NCI-H1417 (cell line): ENCODE measurements at regions not wholly inside any gene's neighbourhood (a gene's known extent, or its start where the extent isn't known, plus 50 kb on each side); places are given as distances from the start of the nearest gene placed in this dataset.

Experiments used
- DNase-seq, 3 experiments: peaks; one replicate each; lab custom pipeline; 2025; lab: John Stamatoyannopoulos, UW

- DNase-seq: no peak
Observed at GRCh38 chr10:43872644-43873043, 224.0 kb upstream of the ZNF32 start.

- DNase-seq: no peak
Observed at GRCh38 chr10:43871545-43871944, 222.9 kb upstream of the ZNF32 start.

DNA sequence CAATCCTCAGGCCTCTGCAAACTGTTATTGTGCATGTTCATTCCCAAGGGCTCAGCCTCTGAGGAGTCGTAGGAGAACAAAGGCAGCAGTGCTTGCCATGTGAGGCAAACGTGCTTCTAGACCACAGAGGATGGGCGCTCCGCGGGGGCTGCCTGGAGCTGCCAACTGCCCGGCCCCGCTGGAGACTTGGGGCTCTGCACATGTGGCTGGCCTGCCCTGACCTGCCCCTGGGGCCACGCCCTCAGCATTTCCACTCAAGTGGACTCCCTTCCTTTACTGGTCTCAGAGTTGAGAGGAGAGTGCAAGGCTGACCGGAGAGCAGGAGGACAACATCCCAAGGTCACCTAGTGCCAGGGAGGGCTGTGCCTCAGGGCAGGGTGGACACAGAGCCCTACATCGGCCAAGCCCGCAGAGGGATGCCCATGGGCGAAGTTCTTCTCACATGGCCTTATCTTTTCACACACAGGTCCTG, 222.3 kb upstream of the ZNF32 start:
- DNase-seq: no peak

GRCh38 chr10:43869669-43870322, 221.1 kb upstream of the ZNF32 start:
- DNase-seq: no peak

GRCh38 chr10:43868952-43869351, 220.3 kb upstream of the ZNF32 start:
- DNase-seq: no peak

GRCh38 chr10:43867667-43868565, 219.2 kb upstream of the ZNF32 start:
- DNase-seq: no peak

- DNase-seq: no peak
Observed at GRCh38 chr10:43867113-43867512, 218.4 kb upstream of the ZNF32 start.

DNA sequence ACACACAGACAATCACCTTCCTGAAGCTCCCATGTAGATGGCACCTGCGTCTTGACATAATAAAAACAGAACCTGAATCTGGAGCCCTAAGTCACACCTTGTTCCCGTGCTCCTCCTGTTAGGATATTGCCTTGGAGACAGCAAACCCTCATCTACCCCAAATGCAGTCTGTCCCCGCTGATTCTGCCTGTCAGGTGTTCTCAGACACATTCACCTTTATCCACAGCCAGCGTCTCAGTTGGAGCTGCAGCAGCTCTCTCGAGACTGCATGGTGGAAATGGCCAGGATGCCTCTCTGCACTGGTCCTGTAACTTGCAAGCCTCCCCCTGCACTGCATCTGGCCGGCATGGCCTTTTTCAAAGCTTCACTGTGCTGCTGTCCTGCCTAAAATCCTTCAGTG, 218.0 kb upstream of the ZNF32 start:
- no peak for DNase-seq

DNA sequence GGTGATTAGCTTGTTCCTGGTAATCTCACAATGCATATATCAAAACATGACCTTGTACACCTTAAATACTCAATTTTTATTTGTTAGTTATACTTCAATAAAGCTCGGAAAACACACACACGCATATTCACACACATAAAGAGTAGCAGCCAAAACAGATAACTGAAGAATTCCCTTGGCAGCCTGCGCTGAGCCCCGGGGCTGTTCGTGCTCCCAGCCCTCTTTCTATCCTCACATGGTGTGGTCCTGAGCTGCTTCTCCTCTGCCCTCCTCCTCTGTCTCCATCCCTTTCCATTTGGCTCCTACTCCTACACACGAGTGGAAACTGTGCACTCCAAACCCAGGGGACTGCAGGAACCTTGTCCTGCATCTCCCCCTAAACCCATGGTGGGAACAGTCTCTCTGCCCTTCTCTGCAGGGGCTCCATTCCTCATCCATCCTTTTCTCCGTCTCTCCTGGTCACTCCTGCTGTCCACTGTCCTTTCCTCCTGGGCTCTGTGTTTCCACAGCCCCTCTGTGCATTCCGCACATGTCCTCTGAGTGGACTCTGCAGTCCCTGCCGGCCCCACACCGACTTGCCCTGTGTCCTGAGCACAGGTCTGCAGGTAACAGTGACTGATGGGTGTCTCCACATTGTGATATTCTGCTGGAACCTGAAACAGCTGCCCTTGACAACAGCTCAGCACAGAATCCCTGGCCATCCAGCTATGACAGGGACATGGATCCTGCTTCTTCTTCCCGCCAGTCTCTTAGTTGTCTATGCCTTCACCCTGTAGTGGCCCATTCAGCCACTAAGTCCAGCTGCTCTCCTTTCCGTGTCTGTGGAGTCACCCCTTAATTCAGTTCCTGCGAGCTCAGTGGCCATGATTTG, 216.8 kb upstream of the ZNF32 start:
- no peak for DNase-seq

GRCh38 chr10:43864656-43865055, 216.0 kb upstream of the ZNF32 start:
- no peak for DNase-seq

- DNase-seq: no peak
Observed at GRCh38 chr10:43863859-43864591, 215.3 kb upstream of the ZNF32 start.

DNA sequence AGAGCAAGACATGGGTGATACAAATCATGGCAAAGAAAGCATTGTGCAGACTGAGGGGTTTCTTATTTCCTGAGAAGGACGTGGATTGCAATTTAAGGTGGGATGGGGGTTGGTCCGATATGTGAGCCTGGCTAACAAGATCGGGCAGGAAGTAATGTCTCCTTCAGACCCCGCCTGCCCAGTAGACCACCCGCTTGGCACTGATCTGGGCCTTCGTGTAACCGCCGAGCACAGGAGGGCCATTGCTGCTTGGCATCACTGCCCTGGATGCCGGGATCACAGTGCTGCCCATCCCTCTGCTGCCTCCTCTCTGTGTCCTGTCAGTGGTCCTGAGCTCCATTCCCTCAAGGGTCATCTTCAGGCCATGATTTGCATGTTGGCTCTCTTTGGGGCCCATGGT, 214.6 kb upstream of the ZNF32 start:
- DNase-seq: no peak

GRCh38 chr10:43862756-43863155, 214.1 kb upstream of the ZNF32 start:
- no peak for DNase-seq

- DNase-seq: no peak
Observed at GRCh38 chr10:43861966-43862751, 213.5 kb upstream of the ZNF32 start.

DNA sequence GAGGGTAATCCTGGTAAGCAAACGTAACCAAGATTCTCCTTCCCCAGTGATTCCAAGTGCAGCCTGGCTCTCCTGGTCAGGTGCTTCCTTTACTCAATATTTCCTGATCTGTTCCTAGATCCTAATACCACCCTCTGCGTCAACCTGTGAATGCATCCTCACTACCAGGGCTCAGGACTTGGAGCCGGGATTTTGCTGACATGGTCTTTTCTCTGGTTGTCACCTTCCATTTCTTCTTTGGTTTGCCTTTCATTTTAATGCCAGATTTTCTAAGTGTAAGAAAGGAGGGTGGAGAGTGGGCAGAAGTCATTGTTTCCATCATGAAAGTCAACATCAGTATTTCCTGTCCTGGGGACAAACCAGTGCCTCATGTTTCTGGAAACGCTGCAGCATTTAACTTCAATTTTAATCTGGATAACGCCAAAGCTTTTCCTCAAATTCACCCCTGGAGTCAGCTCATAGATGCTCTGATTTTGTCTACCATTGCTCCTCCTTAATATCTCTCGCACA, 210.4 kb upstream of the ZNF32 start:
- no peak for DNase-seq

DNA sequence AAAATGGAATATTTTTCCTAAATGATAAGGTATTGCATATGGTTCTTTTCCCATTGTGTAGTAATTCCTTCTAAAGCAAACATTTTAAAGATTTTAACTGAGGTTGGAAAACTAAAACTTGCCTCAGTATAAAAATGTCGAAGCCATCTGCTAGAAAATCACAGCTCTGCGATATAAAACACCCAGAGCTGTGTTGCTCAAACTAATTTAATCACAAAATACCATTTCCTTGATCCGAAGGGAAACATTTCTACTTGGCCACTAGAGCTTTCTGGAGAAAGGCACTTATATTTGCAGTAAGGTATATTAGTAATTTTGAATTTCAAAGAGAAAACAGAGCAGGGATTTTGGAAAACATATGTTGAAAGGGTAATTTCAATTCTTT, 209.2 kb upstream of the ZNF32 start:
- no peak for DNase-seq

GRCh38 chr10:43857206-43857930, 208.7 kb upstream of the ZNF32 start:
- no peak for DNase-seq

- no peak for DNase-seq
Observed at GRCh38 chr10:43856299-43856698, 207.6 kb upstream of the ZNF32 start.

DNA sequence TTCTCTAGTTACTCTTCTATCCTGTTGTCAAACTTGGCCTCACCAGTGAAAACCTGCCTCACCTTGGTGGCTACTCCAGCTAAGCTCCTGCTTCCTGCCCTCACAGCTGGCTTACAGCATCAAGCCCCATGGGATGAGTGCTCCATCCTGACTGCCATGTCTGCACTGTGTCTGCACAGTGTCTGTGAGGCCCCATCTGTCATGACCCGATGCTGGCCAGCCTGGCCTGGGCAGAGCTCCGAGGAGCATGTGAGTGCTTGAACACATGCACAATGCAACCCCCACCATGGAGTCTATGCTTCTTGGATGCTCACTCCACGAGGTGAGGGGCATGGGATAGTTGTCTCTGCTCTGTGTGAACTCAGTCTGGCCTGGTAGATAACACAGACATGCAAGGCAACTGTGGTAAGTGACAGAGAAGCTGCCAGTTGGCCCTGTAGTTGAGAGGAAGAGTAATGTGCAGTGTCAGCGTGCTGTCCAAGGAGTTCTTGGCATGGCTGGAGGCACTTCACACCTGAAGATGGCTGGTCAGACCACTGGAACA, 207.1 kb upstream of the ZNF32 start:
- no peak for DNase-seq

- no peak for DNase-seq
Observed at GRCh38 chr10:43854007-43854406, 205.3 kb upstream of the ZNF32 start.
